ENCODE measurements at regions not wholly inside any gene's neighbourhood (a gene's known extent, or its start where the extent isn't known, plus 50 kb on each side); places are given as distances from the start of the nearest gene placed in this dataset.

- TF ChIP-seq EGR1 (IDR thresholded peaks at IDR 0.05; ENCODE audit: low read depth) = no peak
- no peak for TF ChIP-seq POLR2AphosphoS5 (IDR thresholded peaks at IDR 0.05; ENCODE audit: low read depth, low read length)
- TF ChIP-seq CTCF (IDR thresholded peaks at IDR 0.05 in 2 of 3, conservative IDR thresholded peaks at IDR 0.05 in 1 of 3; ENCODE audit: borderline replicate concordance in 1 of 3, insufficient read depth in 1 of 3, low read depth in 2 of 3, low read length in 2 of 3) = no peak
- no peak for TF ChIP-seq POLR2A (IDR thresholded peaks at IDR 0.05; ENCODE audit: borderline replicate concordance, extremely low read depth, insufficient read depth, insufficient read length)
Measured at GRCh38 chr18:25422230-25422629, 70.3 kb upstream of the ZNF521 start.

Data from HCT116 (cell line).